ENCODE measurements at regions not wholly inside any gene's neighbourhood (a gene's known extent, or its start where the extent isn't known, plus 50 kb on each side); places are given as distances from the start of the nearest gene placed in this dataset.

- DNase-seq (no peak), ATAC-seq (no peak)
- POLR2A ChIA-PET = no interaction called here
- no peaks in the 10 kb centered on the region for H3K36me3 Mint-ChIP-seq (ENCODE audit: low read depth)
- H3K9me3 Mint-ChIP-seq (ENCODE audit: low read depth) = peaks cover 2% of the 10 kb centered on the region
- intact Hi-C loops (cut with DNase I, micrococcal nuclease) = no loop called here
- no peaks in the 10 kb centered on the region for H3K4me1 Mint-ChIP-seq
- no peaks in the 10 kb centered on the region for H3K27me3 Mint-ChIP-seq
- H3K4me3 Mint-ChIP-seq = no peak overlapping the region
- no peak overlapping the region for H3K27ac Mint-ChIP-seq
- CTCF ChIA-PET = no interaction called here
Observed at GRCh38 chr4:35689870-35690269, 554.4 kb downstream of the ARAP2 start.

GRCh38 chr4:35690271-35690670 lies 554.0 kb downstream of the ARAP2 start:
- CTCF ChIA-PET = no interaction called here
- H3K27ac Mint-ChIP-seq = no peak overlapping the region
- no peaks in the 10 kb centered on the region for H3K4me1 Mint-ChIP-seq
- H3K9me3 Mint-ChIP-seq (ENCODE audit: low read depth) = peaks cover 2% of the 10 kb centered on the region
- H3K27me3 Mint-ChIP-seq = no peaks in the 10 kb centered on the region
- DNase-seq (no peak), ATAC-seq (no peak)
- intact Hi-C loops (cut with DNase I, micrococcal nuclease) = no loop called here
- POLR2A ChIA-PET = no interaction called here
- H3K36me3 Mint-ChIP-seq (ENCODE audit: low read depth) = no peaks in the 10 kb centered on the region
- no peak overlapping the region for H3K4me3 Mint-ChIP-seq

GRCh38 chr4:35695003-35695402 lies 549.3 kb downstream of the ARAP2 start:
- Mint-ChIP-seq H3K9me3 (ENCODE audit: low read depth) (peaks cover 2% of the 10 kb centered on the region), H3K4me1 (no peaks in the 10 kb centered on the region), H3K36me3 (ENCODE audit: low read depth) (no peaks in the 10 kb centered on the region), H3K4me3 (no peak overlapping the region), H3K27ac (no peak overlapping the region), H3K27me3 (no peaks in the 10 kb centered on the region)
- POLR2A ChIA-PET = no interaction called here
- CTCF ChIA-PET = no interaction called here
- no peak for ATAC-seq
- no peak for DNase-seq
- intact Hi-C loops (cut with DNase I, micrococcal nuclease) = no loop called here

- peaks cover 2% of the 10 kb centered on the region for H3K9me3 Mint-ChIP-seq (ENCODE audit: low read depth)
- no peak for DNase-seq
- no peak for ATAC-seq
- ChIA-PET CTCF (no interaction called here), POLR2A (no interaction called here)
- H3K27ac Mint-ChIP-seq = no peak overlapping the region
- no peaks in the 10 kb centered on the region for H3K36me3 Mint-ChIP-seq (ENCODE audit: low read depth)
- intact Hi-C loops (cut with DNase I, micrococcal nuclease) = no loop called here
- H3K4me1 Mint-ChIP-seq = no peaks in the 10 kb centered on the region
- no peak overlapping the region for H3K4me3 Mint-ChIP-seq
- no peaks in the 10 kb centered on the region for H3K27me3 Mint-ChIP-seq
Observed at GRCh38 chr4:35695421-35695820, 548.9 kb downstream of the ARAP2 start.

GRCh38 chr4:35697210-35697736 lies 547.0 kb downstream of the ARAP2 start:
- H3K4me3 Mint-ChIP-seq = no peak overlapping the region
- ChIA-PET CTCF (interaction anchor here (0.6 to 1.2 kb wide), 2 partner anchors 9 to 37 kb away, joined by 3 read pairs; no protein-coding TSS in a partner anchor), POLR2A (no interaction called here)
- H3K27me3 Mint-ChIP-seq = no peaks in the 10 kb centered on the region
- no peaks in the 10 kb centered on the region for H3K4me1 Mint-ChIP-seq
- intact Hi-C loops (cut with DNase I, micrococcal nuclease) = no loop called here
- no peak for ATAC-seq
- no peak for DNase-seq
- no peaks in the 10 kb centered on the region for H3K36me3 Mint-ChIP-seq (ENCODE audit: low read depth)
- H3K27ac Mint-ChIP-seq = no peak overlapping the region
- peaks cover 2% of the 10 kb centered on the region for H3K9me3 Mint-ChIP-seq (ENCODE audit: low read depth)

GRCh38 chr4:35700663-35701062 lies 543.7 kb downstream of the ARAP2 start:
- Mint-ChIP-seq H3K4me3 (no peak overlapping the region), H3K36me3 (ENCODE audit: low read depth) (no peaks in the 10 kb centered on the region), H3K27me3 (no peaks in the 10 kb centered on the region), H3K9me3 (ENCODE audit: low read depth) (no peaks in the 10 kb centered on the region), H3K27ac (no peak overlapping the region), H3K4me1 (no peaks in the 10 kb centered on the region)
- CTCF ChIA-PET = no interaction called here
- DNase-seq (no peak), ATAC-seq (no peak)
- intact Hi-C loops (cut with DNase I, micrococcal nuclease) = no loop called here
- POLR2A ChIA-PET = no interaction called here

GRCh38 chr4:35709080-35709479 lies 535.2 kb downstream of the ARAP2 start:
- Mint-ChIP-seq H3K4me3 (no peak overlapping the region), H3K27ac (no peak overlapping the region), H3K9me3 (ENCODE audit: low read depth) (peaks cover 19% of the 10 kb centered on the region), H3K27me3 (no peaks in the 10 kb centered on the region), H3K4me1 (no peaks in the 10 kb centered on the region), H3K36me3 (ENCODE audit: low read depth) (no peaks in the 10 kb centered on the region)
- DNase-seq (no peak), ATAC-seq (no peak)
- ChIA-PET POLR2A (no interaction called here), CTCF (no interaction called here)
- intact Hi-C loops (cut with DNase I, micrococcal nuclease) = no loop called here

- intact Hi-C loops (cut with DNase I, micrococcal nuclease) = no loop called here
- ATAC-seq = no peak
- POLR2A ChIA-PET = no interaction called here
- no peak overlapping the region for H3K4me3 Mint-ChIP-seq
- CTCF ChIA-PET = no interaction called here
- H3K27me3 Mint-ChIP-seq = no peaks in the 10 kb centered on the region
- H3K36me3 Mint-ChIP-seq (ENCODE audit: low read depth) = no peaks in the 10 kb centered on the region
- H3K27ac Mint-ChIP-seq = no peak overlapping the region
- no peak for DNase-seq
- H3K9me3 Mint-ChIP-seq (ENCODE audit: low read depth) = peaks cover 26% of the 10 kb centered on the region
- no peaks in the 10 kb centered on the region for H3K4me1 Mint-ChIP-seq
Observed at GRCh38 chr4:35710343-35710742, 534.0 kb downstream of the ARAP2 start.

GRCh38 chr4:35711127-35711526 lies 533.2 kb downstream of the ARAP2 start:
- no peak for DNase-seq
- no peak for ATAC-seq
- intact Hi-C loops (cut with DNase I, micrococcal nuclease) = no loop called here
- Mint-ChIP-seq H3K27ac (no peak overlapping the region), H3K27me3 (no peaks in the 10 kb centered on the region), H3K9me3 (ENCODE audit: low read depth) (peaks cover 26% of the 10 kb centered on the region), H3K4me3 (no peak overlapping the region), H3K4me1 (no peaks in the 10 kb centered on the region), H3K36me3 (ENCODE audit: low read depth) (no peaks in the 10 kb centered on the region)
- POLR2A ChIA-PET = no interaction called here
- CTCF ChIA-PET = no interaction called here

- no peak for ATAC-seq
- Mint-ChIP-seq H3K4me1 (no peaks in the 10 kb centered on the region), H3K27me3 (no peaks in the 10 kb centered on the region), H3K9me3 (ENCODE audit: low read depth) (no peaks in the 10 kb centered on the region), H3K27ac (no peak overlapping the region), H3K36me3 (ENCODE audit: low read depth) (no peaks in the 10 kb centered on the region), H3K4me3 (no peak overlapping the region)
- no peak for DNase-seq
- ChIA-PET CTCF (interaction anchor here (0.6 to 1.0 kb wide), 2 partner anchors 15 to 210 kb away, joined by 3 read pairs; no protein-coding TSS in a partner anchor), POLR2A (no interaction called here)
- intact Hi-C loops (cut with DNase I, micrococcal nuclease) = loop anchor here in 1 of 2 experiments (2.0 kb wide), 1 partner anchor 211 kb away; no protein-coding TSS in a partner anchor
Observed at GRCh38 chr4:35723973-35724372, 520.3 kb downstream of the ARAP2 start.

- Mint-ChIP-seq H3K27me3 (no peaks in the 10 kb centered on the region), H3K4me1 (no peaks in the 10 kb centered on the region), H3K27ac (no peak overlapping the region), H3K36me3 (ENCODE audit: low read depth) (no peaks in the 10 kb centered on the region), H3K9me3 (ENCODE audit: low read depth) (no peaks in the 10 kb centered on the region), H3K4me3 (no peak overlapping the region)
- ATAC-seq (no peak), DNase-seq (no peak)
- ChIA-PET POLR2A (no interaction called here), CTCF (interaction anchor here (1.0 kb wide), 1 partner anchor 209 kb away, joined by 3 read pairs; no protein-coding TSS in a partner anchor)
- intact Hi-C loops (cut with DNase I, micrococcal nuclease) = loop anchor here in 1 of 2 experiments (2.0 kb wide), 1 partner anchor 210 kb away; no protein-coding TSS in a partner anchor
Observed at GRCh38 chr4:35725131-35725530, 519.2 kb downstream of the ARAP2 start.

GRCh38 chr4:35730414-35730813 lies 513.9 kb downstream of the ARAP2 start:
- Mint-ChIP-seq H3K36me3 (ENCODE audit: low read depth) (no peaks in the 10 kb centered on the region), H3K9me3 (ENCODE audit: low read depth) (no peaks in the 10 kb centered on the region), H3K27me3 (no peaks in the 10 kb centered on the region), H3K4me3 (no peak overlapping the region), H3K4me1 (no peaks in the 10 kb centered on the region), H3K27ac (no peak overlapping the region)
- ATAC-seq (no peak), DNase-seq (no peak)
- intact Hi-C loops (cut with DNase I, micrococcal nuclease) = no loop called here
- CTCF ChIA-PET = no interaction called here
- POLR2A ChIA-PET = no interaction called here
